Panc1 (cell line): ENCODE measurements at regions not wholly inside any gene's neighbourhood (a gene's known extent, or its start where the extent isn't known, plus 50 kb on each side); places are given as distances from the start of the nearest gene placed in this dataset.

Experiments used
- ATAC-seq: fragments of 200-7000 bp; cut with Tn5 transposase; 2 replicates; pipeline ENCODE4 v1.9.1; 2020; ENCODE audit warnings: mild to moderate bottlenecking, moderate library complexity
- BruUV-seq: library from RNA; stranded (reverse); fragments of 400-500 nt; replicated peaks from 2 replicates; lab custom pipeline; 2021; lab: Mats Ljungman, UMichigan
- CTCF ChIA-PET: fragments of 300-600 bp; sonication (Branson Sonifier 250); formaldehyde crosslinking; loops from one replicate; lab custom pipeline; 2022; ENCODE audit warnings: antibody characterized with exemption; lab: Charles Lee
- POLR2A ChIA-PET: fragments of 300-600 bp; sonication (Branson Sonifier 250); formaldehyde crosslinking; loops from one replicate; lab custom pipeline; 2022; ENCODE audit warnings: antibody characterized with exemption; lab: Charles Lee
- DNase-seq: peaks from one replicate; pipeline ENCODE4 v3.0.0-alpha.2; 2010; ENCODE audit warnings: low read depth, low spot score
- H3K27ac ChIP-seq: 2 replicates; pipeline ENCODE4 v1.5.1; 2011; ENCODE audit warnings: mild to moderate bottlenecking, low read length, inconsistent platforms
- H3K27me3 ChIP-seq: fragments of 200-500 bp; sonication (Bioruptor generic); 2 replicates; pipeline ENCODE4 v1.6.0; 2014; ENCODE audit warnings: low read length, inconsistent platforms; ENCODE audit not compliant: control insufficient read depth, insufficient read depth
- H3K36me3 ChIP-seq: fragments of 200-500 bp; sonication (Bioruptor generic); 2 replicates; pipeline ENCODE4 v1.5.1; 2014; ENCODE audit warnings: inconsistent platforms, mild to moderate bottlenecking, low read length, moderate library complexity; ENCODE audit not compliant: control insufficient read depth, insufficient read depth
- H3K4me1 ChIP-seq: 2 replicates; pipeline ENCODE4 v1.5.1; 2011; ENCODE audit warnings: inconsistent platforms, mild to moderate bottlenecking, low read length, moderate library complexity; ENCODE audit not compliant: control insufficient read depth, insufficient read depth
- H3K4me3 ChIP-seq, 2 experiments: 2 replicates each; pipeline ENCODE4 v1.5.1; 2011 to 2012; ENCODE audit warnings: low read depth in 2 of 2, low read length in 2 of 2, mild to moderate bottlenecking in 2 of 2, inconsistent platforms in 1 of 2, moderate library complexity in 1 of 2
- H3K9me3 ChIP-seq: fragments of 200-500 bp; sonication (Bioruptor generic); 2 replicates; pipeline ENCODE4 v1.5.1; 2014; ENCODE audit warnings: low read depth, mild to moderate bottlenecking, inconsistent platforms, low read length, moderate library complexity; ENCODE audit not compliant: control insufficient read depth, insufficient read depth
- CTCF ChIP-seq: fragments of 450-650 bp; IDR thresholded peaks from 2 replicates; pipeline ENCODE4 v1.5.1; 2017; ENCODE audit warnings: mild to moderate bottlenecking
- POLR2AphosphoS5 ChIP-seq: IDR thresholded peaks from 2 replicates; pipeline ENCODE4 v1.6.1; 2012; ENCODE audit warnings: mild to moderate bottlenecking, low read depth, low read length, moderate library complexity
- REST ChIP-seq, 2 experiments: IDR thresholded peaks; 2 replicates each; pipeline ENCODE4 v1.6.1; 2011 to 2012; ENCODE audit warnings: low read depth in 2 of 2, control low read depth in 1 of 2, low read length in 1 of 2, mild to moderate bottlenecking in 1 of 2, moderate library complexity in 1 of 2; ENCODE audit not compliant: insufficient read depth in 1 of 2
- SIN3A ChIP-seq: IDR thresholded peaks from 2 replicates; pipeline ENCODE4 v1.6.1; 2012; ENCODE audit warnings: low read depth, mild to moderate bottlenecking, low read length, moderate library complexity, borderline replicate concordance; ENCODE audit not compliant: insufficient read depth
- TCF7L2 ChIP-seq: IDR thresholded peaks from 2 replicates; pipeline ENCODE4 v1.6.1; 2011; ENCODE audit warnings: mild to moderate bottlenecking, low read depth, low read length, inconsistent platforms
- in situ Hi-C: cut with HindIII; loops from 2 replicates; pipeline ENCODE4 v1.10.0; 2016; ENCODE audit warnings: low sequenced_read_pairs, low pct_unique_long_range_greater_than_20kb
- intact Hi-C: fragments of 100-400 bp; cut with micrococcal nuclease; formaldehyde crosslinking; loops from one replicate; pipeline ENCODE4 v1.10.0; 2022; ENCODE audit not compliant: unreplicated experiment

GRCh38 chr2:175687465-175687864, 314.6 kb downstream of the LNPK start:
- in situ Hi-C loops (no loop called here), intact Hi-C loops (loop anchor here (5.0 to 10.0 kb wide), 2 partner anchors 273 to 320 kb away; no protein-coding TSS in a partner anchor)
- no peaks in the 10 kb centered on the region for H3K9me3 ChIP-seq
- ChIA-PET CTCF (interaction anchor here (0.7 kb wide), 1 partner anchor 379 kb away, joined by 4 read pairs; no protein-coding TSS in a partner anchor), POLR2A (no interaction called here)
- BruUV-seq, result no TSS peak
- peaks cover 4% of the 10 kb centered on the region; the same call in 1 of the 2 replicates for H3K27me3 ChIP-seq
- no peak overlapping the region for H3K4me3 ChIP-seq
- no peak for TF ChIP-seq POLR2AphosphoS5
- TF ChIP-seq REST (IDR thresholded peaks at IDR 0.05; ENCODE audit: insufficient read depth in 1 of 2, low read depth in 2 of 2, low read length in 1 of 2), result no peak
- no peak for TF ChIP-seq CTCF
- TF ChIP-seq SIN3A, result no peak
- no peak for TF ChIP-seq TCF7L2
- H3K27ac ChIP-seq, result no peak overlapping the region
- ATAC-seq, result no peak
- no peaks in the 10 kb centered on the region for H3K4me1 ChIP-seq
- DNase-seq, result no peak
- no peaks in the 10 kb centered on the region for H3K36me3 ChIP-seq

DNA sequence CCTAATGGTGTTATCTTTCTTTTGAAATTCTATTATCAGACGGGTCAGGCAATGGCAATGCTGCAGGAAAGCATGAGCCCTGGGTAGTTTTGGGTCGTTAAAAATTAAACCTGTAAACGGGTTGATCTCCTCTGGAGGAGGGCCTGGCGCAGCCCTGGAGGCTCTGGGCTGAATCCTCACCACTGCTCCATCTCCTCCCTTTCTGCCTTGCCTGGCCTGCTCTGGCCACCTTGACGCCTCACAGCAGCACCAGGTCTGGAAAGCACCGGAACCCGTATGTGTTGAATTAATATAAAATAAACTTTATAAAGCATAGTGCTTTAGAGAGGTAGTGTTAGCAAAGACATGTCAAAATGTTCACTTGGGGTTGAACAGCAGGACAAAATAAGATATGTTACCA, 316.1 kb downstream of the LNPK start:
- TF ChIP-seq SIN3A (no peak), CTCF (no peak), REST (IDR thresholded peaks at IDR 0.05; ENCODE audit: insufficient read depth in 1 of 2, low read depth in 2 of 2, low read length in 1 of 2) (no peak), POLR2AphosphoS5 (no peak), TCF7L2 (no peak)
- no peaks in the 10 kb centered on the region for H3K36me3 ChIP-seq
- in situ Hi-C loops, result no loop called here
- DNase-seq (no peak), ATAC-seq (no peak)
- H3K4me3 ChIP-seq, result no peak overlapping the region
- no peaks in the 10 kb centered on the region for H3K4me1 ChIP-seq
- H3K9me3 ChIP-seq, result no peaks in the 10 kb centered on the region
- intact Hi-C loops, result loop anchor here (5.0 to 10.0 kb wide), 2 partner anchors 271 to 319 kb away; no protein-coding TSS in a partner anchor
- no peak overlapping the region for H3K27ac ChIP-seq
- ChIA-PET POLR2A (no interaction called here), CTCF (no interaction called here)
- no TSS peak for BruUV-seq
- H3K27me3 ChIP-seq, result peaks cover 6% of the 10 kb centered on the region; the same call in 1 of the 2 replicates
